Keratinocyte (primary cell): ENCODE measurements at regions not wholly inside any gene's neighbourhood (a gene's known extent, or its start where the extent isn't known, plus 50 kb on each side); places are given as distances from the start of the nearest gene placed in this dataset.

Experiments
- DNase-seq: peaks from one replicate; pipeline ENCODE4 v3.0.0-alpha.2; 2011; ENCODE audit warnings: low read depth, missing footprints, low spot score
- FAIRE-seq: peaks from 2 replicates; lab custom pipeline; 2011; peaks lifted over from hg19 to GRCh38; lab: Jason Lieb, UNC
- H2AFZ ChIP-seq: 2 replicates; pipeline ENCODE4 v1.6.0; 2012; ENCODE audit warnings: low read length, control low read depth, inconsistent platforms; ENCODE audit not compliant: control insufficient read depth
- H3K27ac ChIP-seq: 2 replicates; pipeline ENCODE4 v1.5.1; 2011; ENCODE audit warnings: low read length; ENCODE audit not compliant: control insufficient read depth, insufficient read depth
- H3K27me3 ChIP-seq: 3 replicates; pipeline ENCODE4 v1.6.0; 2011; ENCODE audit warnings: low read length; ENCODE audit not compliant: control insufficient read depth, insufficient read depth; ENCODE audit errors: extremely low read depth
- H3K36me3 ChIP-seq, 2 experiments: 2 replicates in 1 of 2; 3 replicates in 1 of 2; pipeline ENCODE4 v1.5.1; 2011; ENCODE audit warnings: low read length in 2 of 2, mild to moderate bottlenecking in 1 of 2; ENCODE audit not compliant: control insufficient read depth in 2 of 2, insufficient read depth in 2 of 2; ENCODE audit errors: extremely low read depth in 1 of 2
- H3K4me1 ChIP-seq: 3 replicates; pipeline ENCODE4 v1.5.1; 2011; ENCODE audit warnings: low read length; ENCODE audit not compliant: control insufficient read depth, insufficient read depth; ENCODE audit errors: extremely low read depth
- H3K4me2 ChIP-seq: 3 replicates; pipeline ENCODE4 v1.6.0; 2011; ENCODE audit warnings: low read depth, low read length; ENCODE audit not compliant: control insufficient read depth, insufficient read depth; ENCODE audit errors: extremely low read depth
- H3K4me3 ChIP-seq, 3 experiments: fragments of 200-600 bp in 1 of 3; sonication (generic) in 1 of 3; 2 replicates in 2 of 3; 3 replicates in 1 of 3; pipeline ENCODE4 v1.5.1; 2011 to 2016; ENCODE audit warnings: low read length in 3 of 3, mild to moderate bottlenecking in 3 of 3, control low read depth in 2 of 3, inconsistent platforms in 1 of 3, low read depth in 1 of 3, mixed read lengths in 1 of 3, mixed run types in 1 of 3, moderate library complexity in 1 of 3; ENCODE audit not compliant: control insufficient read depth in 2 of 3, insufficient read depth in 2 of 3; ENCODE audit errors: extremely low read depth in 1 of 3
- H3K79me2 ChIP-seq: 2 replicates; pipeline ENCODE4 v1.6.0; 2012; ENCODE audit warnings: low read length; ENCODE audit not compliant: control insufficient read depth, insufficient read depth
- H3K9ac ChIP-seq: 3 replicates; pipeline ENCODE4 v1.6.0; 2011; ENCODE audit warnings: low read length; ENCODE audit not compliant: control insufficient read depth, insufficient read depth; ENCODE audit errors: extremely low read depth
- H3K9me1 ChIP-seq: 3 replicates; pipeline ENCODE4 v1.6.0; 2011; ENCODE audit warnings: low read length; ENCODE audit not compliant: control insufficient read depth, insufficient read depth; ENCODE audit errors: extremely low read depth
- H3K9me3 ChIP-seq: 2 replicates; pipeline ENCODE4 v1.5.1; 2012; ENCODE audit warnings: low read depth, low read length; ENCODE audit not compliant: control insufficient read depth
- H4K20me1 ChIP-seq: 3 replicates; pipeline ENCODE4 v1.6.0; 2011; ENCODE audit warnings: low read length; ENCODE audit not compliant: control insufficient read depth, insufficient read depth; ENCODE audit errors: extremely low read depth
- EZH2 ChIP-seq: IDR thresholded peaks from one replicate; pipeline ENCODE4 v1.6.1; 2012; ENCODE audit warnings: inconsistent platforms, mild to moderate bottlenecking, low read length, moderate library complexity
- dilution Hi-C: fragments of 300-500 bp; cut with MboI; formaldehyde crosslinking; loops from one replicate; pipeline ENCODE4 v1.7.0; 2020; ENCODE audit warnings: low sequenced_read_pairs; ENCODE audit not compliant: extremely low pct_ligation_motif_present
- TF ChIP-seq, protein P1 (sequence below), 3 experiments: IDR thresholded peaks in 1 of 3; conservative IDR thresholded peaks in 1 of 3; optimal IDR thresholded peaks in 1 of 3; 2 replicates in 2 of 3; 3 replicates in 1 of 3; pipeline versions ENCODE3 to v1.5.1; 2011; ENCODE audit warnings: low read length in 3 of 3, mild to moderate bottlenecking in 3 of 3, moderate library complexity in 2 of 3, control low read depth in 1 of 3, inconsistent platforms in 1 of 3; ENCODE audit not compliant: insufficient read depth in 2 of 3; ENCODE audit errors: extremely low read depth in 1 of 3

DNA sequence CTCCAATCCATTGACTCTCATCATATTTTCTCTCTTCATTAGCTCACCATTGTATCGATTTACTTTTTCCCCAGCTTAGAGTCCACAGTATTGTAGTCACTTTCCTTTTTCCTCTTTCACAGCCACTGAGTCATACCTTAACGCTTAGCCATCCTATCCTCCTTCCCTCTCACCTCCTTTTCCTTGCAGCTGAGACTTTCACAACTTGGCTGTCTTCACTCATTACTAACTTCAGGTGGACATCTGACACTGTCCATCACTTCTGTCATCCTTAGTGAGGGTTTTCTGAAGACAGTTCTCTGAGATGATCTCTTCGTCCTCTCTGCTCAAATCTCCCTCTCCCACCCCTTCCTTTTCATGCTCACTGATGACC is 70.5 kb upstream of the ESX1 start:
- FAIRE-seq (peak; percentile 66), DNase-seq (no peak)
- Histone ChIP-seq H3K27me3 (no peaks in the 10 kb centered on the region), H3K9me3 (no peaks in the 10 kb centered on the region), H2AFZ (no peak overlapping the region), H3K9ac (no peak overlapping the region), H3K4me1 (peaks cover 22% of the 10 kb centered on the region), H3K36me3 (no peaks in the 10 kb centered on the region), H3K9me1 (no peaks in the 10 kb centered on the region), H3K4me2 (no peak overlapping the region), H3K79me2 (no peaks in the 10 kb centered on the region), H3K27ac (no peak overlapping the region), H3K4me3 (no peak overlapping the region), H4K20me1 (no peaks in the 10 kb centered on the region)
- no peak for TF ChIP-seq EZH2
- TF ChIP-seq, protein P1, sequence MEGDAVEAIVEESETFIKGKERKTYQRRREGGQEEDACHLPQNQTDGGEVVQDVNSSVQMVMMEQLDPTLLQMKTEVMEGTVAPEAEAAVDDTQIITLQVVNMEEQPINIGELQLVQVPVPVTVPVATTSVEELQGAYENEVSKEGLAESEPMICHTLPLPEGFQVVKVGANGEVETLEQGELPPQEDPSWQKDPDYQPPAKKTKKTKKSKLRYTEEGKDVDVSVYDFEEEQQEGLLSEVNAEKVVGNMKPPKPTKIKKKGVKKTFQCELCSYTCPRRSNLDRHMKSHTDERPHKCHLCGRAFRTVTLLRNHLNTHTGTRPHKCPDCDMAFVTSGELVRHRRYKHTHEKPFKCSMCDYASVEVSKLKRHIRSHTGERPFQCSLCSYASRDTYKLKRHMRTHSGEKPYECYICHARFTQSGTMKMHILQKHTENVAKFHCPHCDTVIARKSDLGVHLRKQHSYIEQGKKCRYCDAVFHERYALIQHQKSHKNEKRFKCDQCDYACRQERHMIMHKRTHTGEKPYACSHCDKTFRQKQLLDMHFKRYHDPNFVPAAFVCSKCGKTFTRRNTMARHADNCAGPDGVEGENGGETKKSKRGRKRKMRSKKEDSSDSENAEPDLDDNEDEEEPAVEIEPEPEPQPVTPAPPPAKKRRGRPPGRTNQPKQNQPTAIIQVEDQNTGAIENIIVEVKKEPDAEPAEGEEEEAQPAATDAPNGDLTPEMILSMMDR (optimal IDR thresholded peaks at IDR 0.05 in 1 of 3, IDR thresholded peaks at IDR 0.05 in 1 of 3, conservative IDR thresholded peaks at IDR 0.05 in 1 of 3; ENCODE audit: extremely low read depth in 1 of 3, insufficient read depth in 2 of 3, low read length in 3 of 3), result no peak
- dilution Hi-C loops, result no loop called here

DNA sequence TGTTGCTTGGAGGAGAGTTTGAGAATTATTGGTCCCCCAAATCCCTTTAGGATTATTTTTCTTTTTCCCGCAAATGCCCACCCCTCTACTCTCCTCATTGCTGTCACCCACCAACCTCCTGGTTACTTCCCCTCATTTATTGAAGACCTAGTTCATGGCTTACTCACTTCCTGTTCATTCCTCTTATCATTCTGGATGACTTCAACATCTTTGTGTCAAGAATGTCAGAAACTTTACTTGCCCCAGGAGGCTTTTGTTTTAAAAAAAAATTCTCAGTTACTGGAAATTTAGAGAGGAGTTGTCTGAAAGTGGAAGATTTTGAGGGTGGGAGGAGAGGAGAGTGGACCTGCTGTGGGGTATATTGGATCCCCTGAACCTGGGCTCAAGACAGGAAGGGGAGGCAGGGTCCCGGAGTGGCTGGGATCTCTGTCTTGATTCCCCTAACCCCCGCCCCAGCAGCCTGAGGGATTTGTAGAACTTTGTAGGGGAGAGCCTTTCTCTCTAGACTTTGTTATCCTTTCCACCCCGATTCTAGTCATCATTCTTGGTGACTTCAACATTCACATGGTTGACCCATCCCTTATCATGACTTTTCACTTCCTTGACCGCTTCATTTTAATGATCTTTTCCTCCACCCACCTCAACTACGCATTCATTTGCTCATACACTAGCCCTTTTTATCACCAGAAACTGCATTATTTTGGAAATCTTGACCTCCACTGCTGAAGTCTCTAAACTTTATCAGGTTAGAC is 69.9 kb upstream of the ESX1 start:
- H3K9me1 ChIP-seq, result no peaks in the 10 kb centered on the region
- no peak for FAIRE-seq
- TF ChIP-seq EZH2, result no peak
- TF ChIP-seq, protein P1 (optimal IDR thresholded peaks at IDR 0.05 in 1 of 3, IDR thresholded peaks at IDR 0.05 in 1 of 3, conservative IDR thresholded peaks at IDR 0.05 in 1 of 3; ENCODE audit: extremely low read depth in 1 of 3, insufficient read depth in 2 of 3, low read length in 3 of 3), result no peak
- no peaks in the 10 kb centered on the region for H3K9me3 ChIP-seq
- no peak overlapping the region for H3K4me2 ChIP-seq
- H2AFZ ChIP-seq, result no peak overlapping the region
- no peaks in the 10 kb centered on the region for H3K36me3 ChIP-seq
- H3K4me3 ChIP-seq, result no peak overlapping the region
- DNase-seq, result no peak
- H4K20me1 ChIP-seq, result no peaks in the 10 kb centered on the region
- peaks cover 20% of the 10 kb centered on the region for H3K4me1 ChIP-seq
- no peak overlapping the region for H3K27ac ChIP-seq
- dilution Hi-C loops, result no loop called here
- no peaks in the 10 kb centered on the region for H3K27me3 ChIP-seq
- no peak overlapping the region for H3K9ac ChIP-seq
- H3K79me2 ChIP-seq, result no peaks in the 10 kb centered on the region
